ENCODE measurements at regions not wholly inside any gene's neighbourhood (a gene's known extent, or its start where the extent isn't known, plus 50 kb on each side); places are given as distances from the start of the nearest gene placed in this dataset.
"Not testable (repeated sequence)": the region's sequence is repeated elsewhere in the genome, so short reads cannot be mapped to it uniquely, and the experiment has no call there.

DNA sequence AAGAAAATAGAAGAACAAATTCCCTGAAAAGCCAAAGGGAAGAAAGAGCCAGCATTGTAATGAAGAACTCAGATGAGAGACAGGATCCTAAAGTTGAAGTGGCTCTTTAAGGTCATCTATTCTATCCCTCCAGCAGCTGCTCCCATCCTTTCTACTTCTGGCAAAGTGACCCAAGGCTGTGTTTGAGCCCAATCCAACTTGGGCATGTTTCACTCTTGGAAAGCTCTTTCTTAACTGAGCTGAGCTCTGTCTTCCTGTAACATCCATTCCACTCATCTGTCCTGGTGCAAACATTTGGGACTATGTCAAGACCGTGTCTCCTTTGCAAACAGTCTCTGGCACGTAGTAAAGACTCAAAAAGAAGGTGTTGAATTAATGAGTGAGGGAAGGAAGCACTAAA lies 298.1 kb upstream of the IGF1R start:
- no peaks in the 10 kb centered on the region for H3K36me3 Mint-ChIP-seq (ENCODE audit: low read depth)
- no peak overlapping the region for H3K4me3 Mint-ChIP-seq
- peaks cover 3% of the 10 kb centered on the region for H3K9me3 Mint-ChIP-seq
- peaks cover 13% of the 10 kb centered on the region for H3K27me3 Mint-ChIP-seq
- no peaks in the 10 kb centered on the region for H3K4me1 Mint-ChIP-seq
- H3K27ac Mint-ChIP-seq = no peak overlapping the region
- no peak for ATAC-seq (replicated peaks)

DNA sequence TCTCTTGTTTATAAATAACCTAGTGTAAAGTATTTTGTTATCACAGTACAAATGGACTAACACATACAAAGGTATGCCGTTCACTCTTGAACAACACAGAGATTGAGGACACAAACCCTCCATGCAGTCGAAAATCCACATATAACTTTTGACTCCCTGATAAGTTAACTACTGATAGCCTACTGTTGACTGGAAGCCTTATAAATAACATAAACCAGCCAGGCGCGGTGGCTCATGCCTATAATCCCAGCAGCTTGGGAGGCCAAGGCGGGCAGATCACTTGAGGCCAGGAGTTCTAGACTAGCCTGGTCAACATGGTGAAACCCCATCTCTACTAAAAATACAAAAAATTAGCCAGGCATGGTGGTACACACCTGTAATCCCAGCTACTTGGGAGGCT lies 290.1 kb upstream of the IGF1R start:
- H3K27ac Mint-ChIP-seq; H3K4me1 Mint-ChIP-seq; ATAC-seq (replicated peaks); H3K27me3 Mint-ChIP-seq; H3K4me3 Mint-ChIP-seq; H3K36me3 Mint-ChIP-seq (ENCODE audit: low read depth): not testable (repeated sequence)
- peaks cover 13% of the 10 kb centered on the region for H3K9me3 Mint-ChIP-seq

DNA sequence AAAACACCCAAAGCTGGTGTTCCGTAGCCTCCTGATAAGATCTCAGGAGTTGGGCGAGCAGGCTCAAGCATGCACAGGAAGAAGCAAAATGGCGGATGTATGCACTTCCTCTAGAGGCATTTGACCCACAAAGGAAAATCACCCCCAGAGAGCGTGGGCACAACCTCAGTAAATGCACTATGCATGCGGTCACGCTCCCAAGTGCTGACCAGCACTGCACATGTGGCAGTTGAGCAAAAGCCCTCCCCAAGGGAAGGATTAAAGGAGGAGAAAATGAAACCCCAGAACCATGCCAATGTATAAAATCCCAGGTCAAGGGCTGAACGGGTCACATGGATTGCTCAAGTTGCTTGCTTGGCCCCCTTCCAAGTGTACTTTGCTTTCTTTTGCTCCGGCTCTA lies 289.4 kb upstream of the IGF1R start:
- Mint-ChIP-seq H3K27me3 (peaks cover 8% of the 10 kb centered on the region), H3K4me3 (no peak overlapping the region), H3K4me1 (no peaks in the 10 kb centered on the region), H3K36me3 (ENCODE audit: low read depth) (no peaks in the 10 kb centered on the region), H3K27ac (no peak overlapping the region), H3K9me3 (peaks cover 10% of the 10 kb centered on the region)
- ATAC-seq (replicated peaks) = no peak

DNA sequence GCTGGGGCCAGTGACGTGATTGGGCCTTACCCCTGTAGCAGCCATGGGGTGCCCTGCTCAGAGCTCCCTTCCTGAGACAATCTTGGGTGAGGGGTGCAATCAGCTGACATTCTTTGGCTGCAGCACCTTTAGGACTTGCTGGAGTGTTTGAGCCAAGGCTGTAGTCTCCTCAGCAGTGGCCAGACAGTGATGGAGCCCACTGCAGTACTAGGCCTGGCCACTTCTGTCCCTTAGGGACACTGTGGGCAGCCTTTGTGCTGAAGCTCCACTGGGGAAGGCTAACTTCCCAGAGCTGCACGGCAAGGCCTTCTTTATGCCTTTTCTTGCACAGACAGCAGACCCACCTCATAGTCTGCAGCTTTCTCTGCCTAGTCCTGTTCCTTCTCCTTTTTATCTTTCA lies 284.9 kb upstream of the IGF1R start:
- peaks cover 3% of the 10 kb centered on the region for H3K9me3 Mint-ChIP-seq
- H3K27me3 Mint-ChIP-seq = peaks cover 9% of the 10 kb centered on the region
- H3K4me1 Mint-ChIP-seq = no peaks in the 10 kb centered on the region
- H3K36me3 Mint-ChIP-seq (ENCODE audit: low read depth) = no peaks in the 10 kb centered on the region
- H3K27ac Mint-ChIP-seq = no peak overlapping the region
- peak; percentile 7 for ATAC-seq (replicated peaks)
- H3K4me3 Mint-ChIP-seq = no peak overlapping the region

DNA sequence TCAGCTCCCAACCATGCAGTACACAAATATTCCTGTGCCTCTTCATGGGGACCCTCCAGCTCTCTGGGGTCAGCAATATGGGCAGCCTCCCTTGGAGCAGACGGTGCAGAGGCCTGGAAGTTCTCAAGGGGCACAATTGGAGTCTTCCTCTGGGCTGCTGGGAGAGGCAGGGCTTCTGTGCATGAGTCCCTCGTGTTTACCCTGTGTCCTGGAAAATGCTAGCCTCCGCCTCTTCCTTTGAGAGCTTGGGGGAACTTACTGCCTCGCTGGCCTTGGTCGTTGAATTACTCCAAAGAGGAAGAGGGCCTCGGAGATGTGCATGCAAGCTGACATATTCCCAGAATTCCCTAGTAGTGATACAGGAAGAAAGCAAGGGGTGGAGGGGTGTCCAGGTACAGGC lies 284.4 kb upstream of the IGF1R start:
- H3K27me3 Mint-ChIP-seq = peaks cover 9% of the 10 kb centered on the region
- no peak for ATAC-seq (replicated peaks)
- H3K4me1 Mint-ChIP-seq = no peaks in the 10 kb centered on the region
- no peaks in the 10 kb centered on the region for H3K36me3 Mint-ChIP-seq (ENCODE audit: low read depth)
- H3K27ac Mint-ChIP-seq = no peak overlapping the region
- peaks cover 3% of the 10 kb centered on the region for H3K9me3 Mint-ChIP-seq
- H3K4me3 Mint-ChIP-seq = no peak overlapping the region

DNA sequence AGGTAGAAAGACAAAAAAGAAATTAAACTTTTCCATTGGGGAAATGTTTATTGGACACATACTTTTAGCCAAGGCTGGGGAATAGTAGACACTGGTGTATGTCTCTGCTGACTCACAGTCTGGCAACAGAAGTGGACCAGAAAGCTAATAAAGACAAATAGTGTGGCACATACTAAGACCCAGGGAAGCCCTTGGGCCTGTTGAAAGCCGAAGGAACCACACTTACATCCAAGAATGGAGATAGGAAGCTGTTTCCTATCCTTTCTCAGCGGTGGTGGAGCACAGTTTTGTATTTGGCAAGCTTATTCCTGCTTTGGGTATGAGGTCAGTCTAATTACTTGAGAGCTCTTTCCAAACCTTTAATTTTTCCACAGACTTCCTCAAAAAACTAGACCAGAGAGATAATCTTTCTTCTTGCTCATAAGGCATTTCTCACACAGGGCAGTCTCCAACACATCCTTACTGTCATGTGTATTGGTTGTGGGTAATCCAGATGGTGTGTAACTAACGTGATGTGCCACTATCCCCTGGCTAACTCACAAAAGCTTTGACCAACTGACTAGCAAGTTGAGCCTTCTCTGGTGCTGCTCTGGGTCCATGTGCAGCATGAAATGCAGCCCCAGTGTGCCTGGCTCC lies 279.1 kb upstream of the IGF1R start:
- ATAC-seq (replicated peaks) = no peak
- no peak overlapping the region for H3K27ac Mint-ChIP-seq
- H3K4me3 Mint-ChIP-seq = no peak overlapping the region
- no peaks in the 10 kb centered on the region for H3K4me1 Mint-ChIP-seq
- peaks cover 9% of the 10 kb centered on the region for H3K27me3 Mint-ChIP-seq
- no peaks in the 10 kb centered on the region for H3K9me3 Mint-ChIP-seq
- H3K36me3 Mint-ChIP-seq (ENCODE audit: low read depth) = no peaks in the 10 kb centered on the region

DNA sequence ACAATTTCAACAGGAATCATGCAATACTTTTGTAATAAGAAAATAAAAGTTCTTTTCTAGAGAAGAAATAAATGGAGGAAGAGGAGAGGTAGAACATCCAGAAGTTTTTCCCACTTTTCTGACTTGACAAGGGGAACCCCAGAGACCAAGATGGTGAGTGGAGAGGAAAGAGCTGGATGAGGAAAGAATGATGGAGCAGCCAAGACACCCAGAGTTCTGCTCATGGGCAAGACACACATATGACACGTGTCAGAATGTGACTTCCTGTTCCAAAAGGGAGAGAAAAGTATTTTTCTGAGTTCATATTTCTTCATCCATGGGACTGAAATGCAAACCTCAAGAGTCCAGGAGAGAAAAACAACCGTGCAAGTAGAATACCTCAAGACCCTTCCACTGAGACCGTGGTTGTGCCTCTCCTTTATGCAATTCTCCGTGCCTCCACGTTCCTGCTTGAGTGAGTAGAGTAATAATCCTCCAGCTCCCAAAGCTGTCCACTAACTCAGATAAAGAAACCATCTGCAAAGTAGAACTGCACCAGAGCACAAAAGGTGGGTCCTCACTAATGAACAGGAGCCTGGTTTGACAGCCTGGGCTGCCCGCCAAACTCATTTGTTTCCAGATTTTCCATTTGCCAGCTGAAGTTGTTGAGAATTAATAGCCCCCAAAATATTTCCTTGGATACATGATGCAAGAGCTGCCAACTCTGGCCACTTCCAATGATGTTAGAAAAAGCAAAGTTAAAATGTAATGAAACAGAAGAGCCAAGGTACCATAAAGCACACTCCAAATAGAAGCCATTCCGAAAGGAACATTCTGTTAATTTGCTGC lies 272.6 kb upstream of the IGF1R start:
- Mint-ChIP-seq H3K27me3 (peaks cover 9% of the 10 kb centered on the region), H3K27ac (no peak overlapping the region), H3K36me3 (ENCODE audit: low read depth) (no peaks in the 10 kb centered on the region), H3K9me3 (no peaks in the 10 kb centered on the region), H3K4me3 (no peak overlapping the region), H3K4me1 (no peaks in the 10 kb centered on the region)
- no peak for ATAC-seq (replicated peaks)

DNA sequence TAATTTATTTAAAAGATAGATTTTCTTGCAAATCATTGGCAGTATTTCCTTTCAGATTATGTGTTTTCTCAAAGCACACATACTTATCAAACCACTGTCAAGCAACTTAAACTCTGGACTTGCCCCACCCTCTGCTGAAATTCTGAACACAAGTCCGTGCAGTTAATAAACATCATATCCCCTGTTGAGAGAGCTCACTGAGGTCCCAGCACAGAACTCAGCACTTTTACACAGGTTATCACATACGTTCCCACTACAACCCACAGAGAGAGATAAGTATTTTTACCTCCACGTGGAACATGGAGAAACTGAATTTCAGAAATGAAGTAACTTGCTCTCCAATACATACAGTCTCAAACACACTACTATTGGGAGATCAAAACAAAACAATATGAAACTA lies 267.6 kb upstream of the IGF1R start:
- ATAC-seq (replicated peaks) = no peak
- Mint-ChIP-seq H3K27me3 (peaks cover 17% of the 10 kb centered on the region), H3K36me3 (ENCODE audit: low read depth) (no peaks in the 10 kb centered on the region), H3K9me3 (no peaks in the 10 kb centered on the region), H3K4me3 (no peak overlapping the region), H3K27ac (no peak overlapping the region), H3K4me1 (no peaks in the 10 kb centered on the region)

DNA sequence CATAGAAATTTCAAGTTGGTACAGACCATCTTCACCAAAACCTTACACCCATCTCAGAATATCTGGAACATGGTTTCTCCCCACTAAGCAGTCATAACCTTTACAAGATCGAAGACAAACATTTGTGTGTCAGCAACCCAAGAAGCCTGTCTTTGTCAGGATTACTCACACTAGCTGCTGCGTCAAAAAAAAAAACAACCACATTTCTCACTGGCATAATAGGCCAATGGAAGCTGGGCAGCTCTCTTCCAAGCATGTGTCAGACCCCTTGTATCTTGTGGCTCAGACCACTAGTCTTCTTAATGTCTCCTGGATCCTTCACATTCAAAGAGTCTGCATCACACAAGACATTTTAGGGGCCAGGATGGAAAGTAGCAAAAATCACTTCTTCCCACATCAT lies 266.9 kb upstream of the IGF1R start:
- no peaks in the 10 kb centered on the region for H3K9me3 Mint-ChIP-seq
- H3K36me3 Mint-ChIP-seq (ENCODE audit: low read depth) = no peaks in the 10 kb centered on the region
- ATAC-seq (replicated peaks) = no peak
- no peak overlapping the region for H3K27ac Mint-ChIP-seq
- peaks cover 17% of the 10 kb centered on the region for H3K27me3 Mint-ChIP-seq
- no peak overlapping the region for H3K4me3 Mint-ChIP-seq
- H3K4me1 Mint-ChIP-seq = no peaks in the 10 kb centered on the region

DNA sequence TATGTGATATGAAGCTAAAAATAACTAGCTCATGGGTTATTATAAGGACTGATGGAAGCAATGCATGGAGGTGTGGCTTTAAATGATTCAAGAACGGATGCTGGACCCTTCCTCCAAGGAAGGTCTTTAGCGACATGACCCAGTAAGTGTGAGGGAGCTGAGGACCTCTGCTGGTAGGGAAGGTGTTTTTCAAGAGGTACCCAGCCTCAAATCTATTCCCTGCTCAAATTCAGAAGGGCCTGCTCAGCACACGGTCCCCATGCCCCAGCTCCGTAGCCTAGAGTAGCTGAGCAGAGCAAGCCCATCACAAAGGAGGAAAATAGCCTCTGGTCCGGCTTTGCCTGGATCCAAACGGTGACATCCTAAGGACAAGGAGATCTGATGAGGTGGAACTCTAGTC lies 266.2 kb upstream of the IGF1R start:
- no peak overlapping the region for H3K27ac Mint-ChIP-seq
- no peak overlapping the region for H3K4me3 Mint-ChIP-seq
- no peaks in the 10 kb centered on the region for H3K9me3 Mint-ChIP-seq
- H3K36me3 Mint-ChIP-seq (ENCODE audit: low read depth) = no peaks in the 10 kb centered on the region
- H3K27me3 Mint-ChIP-seq = peaks cover 17% of the 10 kb centered on the region
- no peak for ATAC-seq (replicated peaks)
- H3K4me1 Mint-ChIP-seq = no peaks in the 10 kb centered on the region

DNA sequence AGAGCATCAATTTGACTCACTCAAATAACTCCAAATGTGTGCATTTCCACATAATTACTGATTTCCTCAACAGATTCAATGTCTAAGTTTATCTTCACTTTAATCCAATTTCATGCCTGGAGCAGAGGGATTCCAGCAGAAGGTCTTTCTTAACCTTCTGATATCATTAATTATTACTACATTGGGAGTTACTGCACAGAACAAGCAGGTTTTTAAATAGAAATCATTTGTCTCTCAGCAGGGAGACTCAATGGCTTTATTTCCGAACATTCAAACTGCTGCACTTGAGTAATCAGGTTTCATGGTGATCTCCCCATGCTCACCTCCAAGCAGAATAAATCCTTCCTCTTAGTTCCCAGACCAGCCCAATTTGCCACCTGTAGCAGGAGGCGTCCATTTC lies 264.8 kb upstream of the IGF1R start:
- peaks cover 21% of the 10 kb centered on the region for H3K27me3 Mint-ChIP-seq
- no peak overlapping the region for H3K4me3 Mint-ChIP-seq
- H3K27ac Mint-ChIP-seq = no peak overlapping the region
- no peak for ATAC-seq (replicated peaks)
- H3K36me3 Mint-ChIP-seq (ENCODE audit: low read depth) = no peaks in the 10 kb centered on the region
- no peaks in the 10 kb centered on the region for H3K4me1 Mint-ChIP-seq
- H3K9me3 Mint-ChIP-seq = no peaks in the 10 kb centered on the region

DNA sequence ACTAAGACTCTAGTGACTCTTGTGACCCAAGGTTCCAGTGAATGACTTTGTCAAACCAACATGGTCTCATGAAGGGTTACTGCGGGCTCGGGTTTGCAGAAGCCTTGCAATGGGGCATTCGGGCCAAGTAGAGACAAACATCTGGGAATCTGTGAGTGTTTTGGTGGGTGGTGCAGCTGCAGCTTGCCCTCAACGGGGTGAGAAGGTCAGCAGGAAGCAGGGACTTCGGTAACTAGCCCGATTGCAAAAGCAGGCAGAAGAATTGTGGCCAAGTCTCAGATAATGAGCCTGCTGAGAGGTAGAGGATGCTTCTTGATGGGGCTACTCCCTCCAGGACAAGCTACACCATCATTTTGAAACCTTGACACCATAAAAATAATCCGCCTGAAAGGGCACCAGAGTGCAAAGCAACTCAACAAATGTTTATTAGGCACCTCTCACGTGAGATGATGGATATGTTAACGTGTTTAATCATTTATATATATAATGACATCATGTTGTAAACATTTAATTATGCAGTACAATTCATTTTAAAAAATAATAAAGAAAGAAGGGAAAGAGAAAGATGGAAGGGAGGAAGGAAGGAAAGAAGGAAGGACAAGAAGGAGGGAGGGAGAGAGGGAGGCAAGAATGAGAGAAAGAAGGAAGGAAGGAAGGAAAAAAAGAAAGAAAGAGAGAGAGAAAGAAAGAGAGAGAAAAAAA lies 263.9 kb upstream of the IGF1R start:
- H3K9me3 Mint-ChIP-seq = no peaks in the 10 kb centered on the region
- no peaks in the 10 kb centered on the region for H3K36me3 Mint-ChIP-seq (ENCODE audit: low read depth)
- no peak overlapping the region for H3K27ac Mint-ChIP-seq
- no peak for ATAC-seq (replicated peaks)
- no peak overlapping the region for H3K4me3 Mint-ChIP-seq
- no peaks in the 10 kb centered on the region for H3K4me1 Mint-ChIP-seq
- H3K27me3 Mint-ChIP-seq = peaks cover 26% of the 10 kb centered on the region

DNA sequence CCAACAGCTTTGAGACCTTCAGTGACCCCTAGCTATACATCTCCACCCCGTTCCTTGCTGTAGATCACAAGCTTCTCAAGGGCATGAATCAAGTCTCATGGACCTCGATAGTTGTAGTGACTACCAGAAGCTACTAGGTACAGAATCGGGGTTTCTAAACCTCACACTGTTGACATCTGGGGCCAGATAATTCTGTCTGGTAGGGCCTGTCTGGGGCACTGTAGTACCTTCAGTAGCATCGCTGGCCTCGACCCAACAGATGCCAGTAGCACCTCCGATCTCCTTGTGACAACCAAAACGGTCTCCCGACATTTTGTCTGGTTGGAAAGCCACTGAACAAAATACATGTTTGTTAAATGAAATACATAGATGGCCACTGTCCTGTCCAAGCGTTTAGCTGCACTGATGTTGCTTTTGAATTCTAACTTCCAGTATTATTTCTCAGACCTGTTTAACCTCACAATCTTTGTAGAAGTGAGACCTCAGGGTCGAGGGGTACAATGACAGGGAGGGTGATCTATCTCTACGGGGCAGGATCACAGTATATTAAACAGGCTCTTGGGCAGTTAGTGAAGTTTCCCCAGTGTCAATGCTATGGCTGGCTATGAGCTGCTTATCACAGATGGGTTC lies 262.5 kb upstream of the IGF1R start:
- H3K9me3 Mint-ChIP-seq = no peaks in the 10 kb centered on the region
- H3K4me1 Mint-ChIP-seq = no peaks in the 10 kb centered on the region
- H3K27ac Mint-ChIP-seq = no peak overlapping the region
- no peak for ATAC-seq (replicated peaks)
- no peak overlapping the region for H3K4me3 Mint-ChIP-seq
- H3K27me3 Mint-ChIP-seq = peaks cover 22% of the 10 kb centered on the region
- H3K36me3 Mint-ChIP-seq (ENCODE audit: low read depth) = no peaks in the 10 kb centered on the region

DNA sequence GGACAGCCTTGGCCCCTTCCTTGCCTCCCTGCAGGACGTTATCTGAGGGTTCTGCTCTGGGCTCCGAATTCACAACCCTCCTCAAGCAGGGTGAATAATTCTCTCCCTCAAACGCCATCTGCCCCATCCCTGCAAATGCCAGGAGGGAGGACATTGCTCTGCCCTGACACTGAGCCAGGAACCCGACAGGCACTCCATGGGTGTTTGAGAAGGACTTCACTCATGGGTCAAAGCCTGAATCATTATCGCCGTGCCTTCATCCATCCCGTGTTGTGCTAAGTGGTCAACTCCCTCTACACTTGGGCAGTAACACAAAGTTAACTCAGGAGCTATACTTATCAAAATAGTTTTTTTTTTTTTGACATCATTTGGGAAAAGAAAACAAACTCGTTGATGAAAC lies 261.8 kb upstream of the IGF1R start:
- Mint-ChIP-seq H3K36me3 (ENCODE audit: low read depth) (no peaks in the 10 kb centered on the region), H3K4me1 (no peaks in the 10 kb centered on the region), H3K4me3 (no peak overlapping the region), H3K27ac (no peak overlapping the region), H3K9me3 (no peaks in the 10 kb centered on the region), H3K27me3 (peaks cover 22% of the 10 kb centered on the region)
- no peak for ATAC-seq (replicated peaks)

DNA sequence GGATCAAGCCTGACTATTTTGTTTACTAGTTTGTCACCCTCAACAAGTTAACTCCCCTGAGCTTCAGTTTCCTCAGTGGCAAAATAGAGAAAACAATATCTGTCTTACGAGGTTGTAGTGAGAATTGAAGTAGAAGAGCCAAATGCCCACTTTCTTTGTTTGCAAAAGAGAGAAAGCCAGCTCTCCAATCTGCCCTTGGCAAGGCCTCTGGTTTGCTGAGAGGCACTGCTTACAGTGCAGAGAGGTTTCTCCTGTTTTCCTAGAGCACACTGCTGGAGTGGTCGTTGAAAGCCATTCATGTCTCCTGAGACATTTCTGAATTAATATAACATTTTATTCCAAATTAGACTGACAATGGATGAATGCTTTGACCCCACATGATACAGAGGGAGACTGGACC lies 260.5 kb upstream of the IGF1R start:
- Mint-ChIP-seq H3K36me3 (ENCODE audit: low read depth) (no peaks in the 10 kb centered on the region), H3K4me1 (no peaks in the 10 kb centered on the region), H3K27ac (no peak overlapping the region), H3K27me3 (peaks cover 27% of the 10 kb centered on the region), H3K4me3 (no peak overlapping the region), H3K9me3 (no peaks in the 10 kb centered on the region)
- no peak for ATAC-seq (replicated peaks)

Measured in activated T-helper 17 cell treated with anti-CD3 and anti-CD28 coated beads, Interleukin-2, amount 50 U/mL, for 72 hours (primary cell).